GM12864 (cell line): ENCODE measurements at regions not wholly inside any gene's neighbourhood (a gene's known extent, or its start where the extent isn't known, plus 50 kb on each side); places are given as distances from the start of the nearest gene placed in this dataset.

ENCODE experiments used
- DNase-seq: peaks from one replicate; pipeline ENCODE4 v3.0.0-alpha.2; 2011; ENCODE audit warnings: low read depth
- H3K4me3 ChIP-seq: 2 replicates; pipeline ENCODE4 v1.5.1; 2011; ENCODE audit warnings: mild to moderate bottlenecking, low read depth, low read length, control low read depth
- CTCF ChIP-seq: IDR thresholded peaks from 2 replicates; pipeline ENCODE4 v1.5.1; 2011; ENCODE audit warnings: low read depth, mild to moderate bottlenecking, moderate library complexity, low read length, control low read depth, inconsistent platforms; ENCODE audit errors: missing control alignments

GRCh38 chr14:51443195-51444018 lies 203.4 kb downstream of the TMX1 start:
- no peak overlapping the region for H3K4me3 ChIP-seq
- DNase-seq: no peak
- no peak for TF ChIP-seq CTCF

- H3K4me3 ChIP-seq: no peak overlapping the region
- TF ChIP-seq CTCF: no peak
- DNase-seq: no peak
Observed at GRCh38 chr14:51444353-51445000, 204.4 kb downstream of the TMX1 start.

- H3K4me3 ChIP-seq: no peak overlapping the region
- TF ChIP-seq CTCF: no peak
Observed at GRCh38 chr14:51445001-51445390, 204.9 kb downstream of the TMX1 start.

GRCh38 chr14:51446771-51447170 lies 204.9 kb upstream of the FRMD6 start:
- no peak for DNase-seq
- no peak for TF ChIP-seq CTCF

More at GRCh38 chr14:51445001-51445390, 204.9 kb downstream of the TMX1 start:
- no peak for DNase-seq

GRCh38 chr14:51447411-51447810 lies 204.3 kb upstream of the FRMD6 start:
- no peak for TF ChIP-seq CTCF
- no peak for DNase-seq
- no peak overlapping the region for H3K4me3 ChIP-seq

More at GRCh38 chr14:51446771-51447170, 204.9 kb upstream of the FRMD6 start:
- H3K4me3 ChIP-seq: no peak overlapping the region

GRCh38 chr14:51448831-51449670 lies 202.7 kb upstream of the FRMD6 start:
- no peak overlapping the region for H3K4me3 ChIP-seq
- DNase-seq: no peak
- TF ChIP-seq CTCF: no peak
